ENCODE measurements at regions not wholly inside any gene's neighbourhood (a gene's known extent, or its start where the extent isn't known, plus 50 kb on each side); places are given as distances from the start of the nearest gene placed in this dataset.

GRCh38 chr16:26791169-26791568 is 275.6 kb upstream of the C16orf82 start:
- peaks cover 6% of the 10 kb centered on the region for H3K27me3 Mint-ChIP-seq (ENCODE audit: low read depth)
- no peak overlapping the region for H3K27ac Mint-ChIP-seq
- intact Hi-C loops (cut with micrococcal nuclease) = no loop called here
- H3K9me3 Mint-ChIP-seq = no peaks in the 10 kb centered on the region
- no peak for DNase-seq (ENCODE audit: low spot score)
- H3K36me3 Mint-ChIP-seq (ENCODE audit: low read depth) = no peaks in the 10 kb centered on the region
- no peak overlapping the region for H3K4me3 Mint-ChIP-seq (ENCODE audit: low read depth)
- H3K4me1 Mint-ChIP-seq (ENCODE audit: low read depth) = peaks cover 7% of the 10 kb centered on the region

- DNase-seq (ENCODE audit: low spot score) = peak; percentile 22
- H3K4me1 Mint-ChIP-seq (ENCODE audit: low read depth) = peaks cover 7% of the 10 kb centered on the region
- intact Hi-C loops (cut with micrococcal nuclease) = loop anchor here (5.0 kb wide), 1 partner anchor 958 kb away; no protein-coding TSS in a partner anchor
- H3K27me3 Mint-ChIP-seq (ENCODE audit: low read depth) = peaks cover 9% of the 10 kb centered on the region
- H3K36me3 Mint-ChIP-seq (ENCODE audit: low read depth) = no peaks in the 10 kb centered on the region
- no peak overlapping the region for H3K4me3 Mint-ChIP-seq (ENCODE audit: low read depth)
- no peaks in the 10 kb centered on the region for H3K9me3 Mint-ChIP-seq
- H3K27ac Mint-ChIP-seq = no peak overlapping the region
Measured at GRCh38 chr16:26795184-26795583, 271.5 kb upstream of the C16orf82 start.

GRCh38 chr16:26801628-26802027 is 265.1 kb upstream of the C16orf82 start:
- H3K9me3 Mint-ChIP-seq = no peaks in the 10 kb centered on the region
- H3K36me3 Mint-ChIP-seq (ENCODE audit: low read depth) = no peaks in the 10 kb centered on the region
- H3K27ac Mint-ChIP-seq = no peak overlapping the region
- H3K4me1 Mint-ChIP-seq (ENCODE audit: low read depth) = peaks cover 5% of the 10 kb centered on the region
- H3K4me3 Mint-ChIP-seq (ENCODE audit: low read depth) = no peak overlapping the region
- peaks cover 12% of the 10 kb centered on the region for H3K27me3 Mint-ChIP-seq (ENCODE audit: low read depth)
- DNase-seq (ENCODE audit: low spot score) = no peak
- intact Hi-C loops (cut with micrococcal nuclease) = no loop called here

- Mint-ChIP-seq H3K4me3 (ENCODE audit: low read depth) (no peak overlapping the region), H3K4me1 (ENCODE audit: low read depth) (peaks cover 5% of the 10 kb centered on the region)
- intact Hi-C loops (cut with micrococcal nuclease) = no loop called here
Measured at GRCh38 chr16:26802440-26802839, 264.3 kb upstream of the C16orf82 start.

GRCh38 chr16:26802965-26803364 is 263.8 kb upstream of the C16orf82 start:
- Mint-ChIP-seq H3K27me3 (ENCODE audit: low read depth) (peaks cover 10% of the 10 kb centered on the region), H3K36me3 (ENCODE audit: low read depth) (no peaks in the 10 kb centered on the region), H3K4me1 (ENCODE audit: low read depth) (peaks cover 5% of the 10 kb centered on the region), H3K4me3 (ENCODE audit: low read depth) (no peak overlapping the region), H3K27ac (no peak overlapping the region), H3K9me3 (no peaks in the 10 kb centered on the region)
- DNase-seq (ENCODE audit: low spot score) = no peak
- intact Hi-C loops (cut with micrococcal nuclease) = no loop called here

More at GRCh38 chr16:26802440-26802839, 264.3 kb upstream of the C16orf82 start:
- Mint-ChIP-seq H3K9me3 (no peaks in the 10 kb centered on the region), H3K27ac (no peak overlapping the region), H3K27me3 (ENCODE audit: low read depth) (peaks cover 11% of the 10 kb centered on the region), H3K36me3 (ENCODE audit: low read depth) (no peaks in the 10 kb centered on the region)
- no peak for DNase-seq (ENCODE audit: low spot score)

- H3K27ac Mint-ChIP-seq = no peak overlapping the region
Measured at GRCh38 chr16:26806657-26807056, 260.1 kb upstream of the C16orf82 start.

GRCh38 chr16:26809461-26809860 is 257.3 kb upstream of the C16orf82 start:
- H3K4me1 Mint-ChIP-seq (ENCODE audit: low read depth) = no peaks in the 10 kb centered on the region

More at GRCh38 chr16:26806657-26807056, 260.1 kb upstream of the C16orf82 start:
- DNase-seq (ENCODE audit: low spot score) = no peak
- intact Hi-C loops (cut with micrococcal nuclease) = no loop called here
- no peak overlapping the region for H3K4me3 Mint-ChIP-seq (ENCODE audit: low read depth)
- H3K9me3 Mint-ChIP-seq = no peaks in the 10 kb centered on the region
- no peaks in the 10 kb centered on the region for H3K36me3 Mint-ChIP-seq (ENCODE audit: low read depth)
- peaks cover 5% of the 10 kb centered on the region for H3K4me1 Mint-ChIP-seq (ENCODE audit: low read depth)
- H3K27me3 Mint-ChIP-seq (ENCODE audit: low read depth) = peaks cover 9% of the 10 kb centered on the region

GRCh38 chr16:26816266-26816665 is 250.5 kb upstream of the C16orf82 start:
- Mint-ChIP-seq H3K36me3 (ENCODE audit: low read depth) (no peaks in the 10 kb centered on the region), H3K4me3 (ENCODE audit: low read depth) (no peak overlapping the region)

More at GRCh38 chr16:26809461-26809860, 257.3 kb upstream of the C16orf82 start:
- Mint-ChIP-seq H3K27me3 (ENCODE audit: low read depth) (peaks cover 7% of the 10 kb centered on the region), H3K4me3 (ENCODE audit: low read depth) (no peak overlapping the region), H3K36me3 (ENCODE audit: low read depth) (no peaks in the 10 kb centered on the region), H3K9me3 (no peaks in the 10 kb centered on the region), H3K27ac (no peak overlapping the region)
- intact Hi-C loops (cut with micrococcal nuclease) = no loop called here
- no peak for DNase-seq (ENCODE audit: low spot score)

GRCh38 chr16:26816885-26817571 is 249.7 kb upstream of the C16orf82 start:
- Mint-ChIP-seq H3K27ac (no peak overlapping the region), H3K36me3 (ENCODE audit: low read depth) (no peaks in the 10 kb centered on the region)

More at GRCh38 chr16:26816266-26816665, 250.5 kb upstream of the C16orf82 start:
- Mint-ChIP-seq H3K27ac (no peak overlapping the region), H3K4me1 (ENCODE audit: low read depth) (no peaks in the 10 kb centered on the region), H3K9me3 (no peaks in the 10 kb centered on the region), H3K27me3 (ENCODE audit: low read depth) (no peaks in the 10 kb centered on the region)
- intact Hi-C loops (cut with micrococcal nuclease) = no loop called here
- DNase-seq (ENCODE audit: low spot score) = no peak

GRCh38 chr16:26818393-26818792 is 248.3 kb upstream of the C16orf82 start:
- no peaks in the 10 kb centered on the region for H3K9me3 Mint-ChIP-seq
- H3K36me3 Mint-ChIP-seq (ENCODE audit: low read depth) = no peaks in the 10 kb centered on the region
- intact Hi-C loops (cut with micrococcal nuclease) = no loop called here
- H3K4me3 Mint-ChIP-seq (ENCODE audit: low read depth) = no peak overlapping the region
- no peaks in the 10 kb centered on the region for H3K4me1 Mint-ChIP-seq (ENCODE audit: low read depth)
- no peak for DNase-seq (ENCODE audit: low spot score)
- no peak overlapping the region for H3K27ac Mint-ChIP-seq
- no peaks in the 10 kb centered on the region for H3K27me3 Mint-ChIP-seq (ENCODE audit: low read depth)

More at GRCh38 chr16:26816885-26817571, 249.7 kb upstream of the C16orf82 start:
- Mint-ChIP-seq H3K4me3 (ENCODE audit: low read depth) (no peak overlapping the region), H3K27me3 (ENCODE audit: low read depth) (no peaks in the 10 kb centered on the region), H3K9me3 (no peaks in the 10 kb centered on the region), H3K4me1 (ENCODE audit: low read depth) (no peaks in the 10 kb centered on the region)
- intact Hi-C loops (cut with micrococcal nuclease) = no loop called here
- no peak for DNase-seq (ENCODE audit: low spot score)

GRCh38 chr16:26824469-26824868 is 242.3 kb upstream of the C16orf82 start:
- Mint-ChIP-seq H3K9me3 (no peaks in the 10 kb centered on the region), H3K4me1 (ENCODE audit: low read depth) (no peaks in the 10 kb centered on the region), H3K36me3 (ENCODE audit: low read depth) (no peaks in the 10 kb centered on the region), H3K27ac (no peak overlapping the region), H3K27me3 (ENCODE audit: low read depth) (no peaks in the 10 kb centered on the region), H3K4me3 (ENCODE audit: low read depth) (no peak overlapping the region)
- intact Hi-C loops (cut with micrococcal nuclease) = no loop called here
- DNase-seq (ENCODE audit: low spot score) = no peak

- intact Hi-C loops (cut with micrococcal nuclease) = no loop called here
- DNase-seq (ENCODE audit: low spot score) = no peak
- Mint-ChIP-seq H3K9me3 (no peaks in the 10 kb centered on the region), H3K4me1 (ENCODE audit: low read depth) (no peaks in the 10 kb centered on the region), H3K36me3 (ENCODE audit: low read depth) (no peaks in the 10 kb centered on the region), H3K27ac (no peak overlapping the region), H3K27me3 (ENCODE audit: low read depth) (peaks cover 4% of the 10 kb centered on the region), H3K4me3 (ENCODE audit: low read depth) (no peak overlapping the region)
Measured at GRCh38 chr16:26826500-26826899, 240.2 kb upstream of the C16orf82 start.

GRCh38 chr16:26827386-26827785 is 239.3 kb upstream of the C16orf82 start:
- Mint-ChIP-seq H3K27me3 (ENCODE audit: low read depth) (peaks cover 7% of the 10 kb centered on the region), H3K9me3 (no peaks in the 10 kb centered on the region)
- intact Hi-C loops (cut with micrococcal nuclease) = no loop called here

More at GRCh38 chr16:26827386-26827785, 239.3 kb upstream of the C16orf82 start:
- DNase-seq (ENCODE audit: low spot score) = no peak
- Mint-ChIP-seq H3K27ac (no peak overlapping the region), H3K36me3 (ENCODE audit: low read depth) (no peaks in the 10 kb centered on the region), H3K4me1 (ENCODE audit: low read depth) (no peaks in the 10 kb centered on the region), H3K4me3 (ENCODE audit: low read depth) (no peak overlapping the region)
